Neural cell (in vitro differentiated cells): ENCODE measurements at regions not wholly inside any gene's neighbourhood (a gene's known extent, or its start where the extent isn't known, plus 50 kb on each side); places are given as distances from the start of the nearest gene placed in this dataset.

Source experiments
- H2AFZ ChIP-seq: fragments of 200-600, 300-800 bp; sonication (generic), shearing (Covaris generic); 2 replicates; pipeline ENCODE4 v1.6.0; 2014; ENCODE audit warnings: low read depth, mild to moderate bottlenecking, antibody characterized with exemption, low read length, moderate library complexity
- H3F3A ChIP-seq: fragments of 200-600 bp; shearing (Covaris generic); 2 replicates; pipeline ENCODE4 v1.6.1; 2016; ENCODE audit warnings: mild to moderate bottlenecking, moderate library complexity, mixed read lengths, antibody characterized with exemption, low read length; ENCODE audit not compliant: insufficient read depth, poor library complexity, severe bottlenecking
- H3K27ac ChIP-seq: fragments of 200-600, 300-800 bp; sonication (generic), shearing (Covaris generic); 2 replicates; pipeline ENCODE4 v1.5.1; 2014; ENCODE audit warnings: mild to moderate bottlenecking, low read length, moderate library complexity
- H3K27me3 ChIP-seq: fragments of 300-800, 200-600 bp; sonication (generic), shearing (Covaris generic); 2 replicates; pipeline ENCODE4 v1.6.0; 2014; ENCODE audit warnings: mild to moderate bottlenecking, low read depth, low read length, moderate library complexity; ENCODE audit not compliant: insufficient read depth
- H3K36me3 ChIP-seq: fragments of 300-800, 200-600 bp; sonication (generic), shearing (Covaris generic); 2 replicates; pipeline ENCODE4 v1.5.1; 2014; ENCODE audit warnings: mild to moderate bottlenecking, antibody characterized with exemption, low read length, moderate library complexity; ENCODE audit not compliant: insufficient read depth
- H3K4me2 ChIP-seq: fragments of 300-800, 200-600 bp; sonication (generic), shearing (Covaris generic); 2 replicates; pipeline ENCODE4 v1.6.0; 2014; ENCODE audit warnings: mild to moderate bottlenecking, low read length
- H3K4me3 ChIP-seq: fragments of 300-800, 200-600 bp; sonication (generic), shearing (Covaris generic); 2 replicates; pipeline ENCODE4 v1.5.1; 2014; ENCODE audit warnings: mild to moderate bottlenecking, low read length, moderate library complexity
- H3K79me2 ChIP-seq: fragments of 200-600 bp; shearing (Covaris generic); replicated peaks from 2 replicates; pipeline ENCODE4 v1.6.0; 2014; ENCODE audit warnings: mild to moderate bottlenecking, low read length, moderate library complexity; ENCODE audit not compliant: insufficient read depth
- H3K9ac ChIP-seq: fragments of 300-800, 200-600 bp; sonication (generic), shearing (Covaris generic); 2 replicates; pipeline ENCODE4 v1.6.1; 2016; ENCODE audit warnings: mild to moderate bottlenecking, low read length, mixed read lengths
- H3K9me2 ChIP-seq: fragments of 200-600 bp; shearing (Covaris generic); 2 replicates; pipeline ENCODE4 v1.6.1; 2016; ENCODE audit warnings: mild to moderate bottlenecking, low read length, mixed read lengths; ENCODE audit not compliant: insufficient read depth
- H3K9me3 ChIP-seq: fragments of 200-600, 300-800 bp; sonication (generic), shearing (Covaris generic); 2 replicates; pipeline ENCODE4 v1.6.1; 2016; ENCODE audit warnings: mild to moderate bottlenecking, mixed run types, low read length, moderate library complexity, mixed read lengths
- H4K20me1 ChIP-seq: fragments of 200-600 bp; shearing (Covaris generic); 2 replicates; pipeline ENCODE4 v1.6.1; 2016; ENCODE audit warnings: mild to moderate bottlenecking, mixed run types; ENCODE audit not compliant: insufficient read depth
- CTCF ChIP-seq: fragments of 450-650 bp; IDR thresholded peaks from 2 replicates; pipeline ENCODE4 v1.5.1; 2014; ENCODE audit warnings: antibody characterized with exemption, mild to moderate bottlenecking, moderate library complexity; ENCODE audit not compliant: poor library complexity, severe bottlenecking
- EP300 ChIP-seq: fragments of 450-650 bp; conservative IDR thresholded peaks from 2 replicates; pipeline ENCODE4 v1.6.1; 2014; ENCODE audit warnings: antibody characterized with exemption, mild to moderate bottlenecking, moderate library complexity; ENCODE audit not compliant: poor library complexity, severe bottlenecking
- EZH2 ChIP-seq: fragments of 200-600, 300-800 bp; shearing (Covaris generic), sonication (generic); IDR thresholded peaks from 2 replicates; pipeline ENCODE4 v1.6.1; 2014; ENCODE audit warnings: antibody characterized with exemption, low read length, borderline replicate concordance, mild to moderate bottlenecking; ENCODE audit not compliant: insufficient read depth, poor library complexity, severe bottlenecking
- MXI1 ChIP-seq: fragments of 450-650 bp; conservative IDR thresholded peaks from 2 replicates; pipeline ENCODE4 v1.6.1; 2014; ENCODE audit warnings: antibody characterized with exemption, mild to moderate bottlenecking; ENCODE audit not compliant: poor library complexity, severe bottlenecking
- POLR2AphosphoS5 ChIP-seq: IDR thresholded peaks from 2 replicates; pipeline ENCODE4 v1.6.1; 2012
- RAD21 ChIP-seq: fragments of 450-650 bp; conservative IDR thresholded peaks from 2 replicates; pipeline ENCODE4 v1.6.1; 2014; ENCODE audit warnings: antibody characterized with exemption, mild to moderate bottlenecking, moderate library complexity
- REST ChIP-seq: IDR thresholded peaks from 2 replicates; pipeline ENCODE4 v1.6.1; 2012; ENCODE audit warnings: borderline replicate concordance
- SMC3 ChIP-seq: fragments of 450-650 bp; conservative IDR thresholded peaks from 2 replicates; pipeline ENCODE4 v1.6.1; 2014; ENCODE audit warnings: antibody characterized with exemption, mild to moderate bottlenecking, moderate library complexity; ENCODE audit not compliant: poor library complexity
- TAF1 ChIP-seq: IDR thresholded peaks from 2 replicates; pipeline ENCODE4 v1.6.1; 2012; ENCODE audit warnings: low read depth

GRCh38 chr4:188987011-188987410, 847.8 kb downstream of the TRIML1 start:
- H3K27ac ChIP-seq = no peak overlapping the region
- H3F3A ChIP-seq = no peaks in the 10 kb centered on the region
- H3K4me3 ChIP-seq = no peak overlapping the region
- H3K9me3 ChIP-seq = no peaks in the 10 kb centered on the region
- no peaks in the 10 kb centered on the region for H3K36me3 ChIP-seq
- TF ChIP-seq MXI1 (no peak), CTCF (no peak), REST (no peak), EP300 (no peak), POLR2AphosphoS5 (no peak), SMC3 (no peak), RAD21 (no peak), EZH2 (no peak), TAF1 (no peak)
- no peaks in the 10 kb centered on the region for H3K79me2 ChIP-seq
- H3K4me2 ChIP-seq = no peak overlapping the region
- no peaks in the 10 kb centered on the region for H4K20me1 ChIP-seq
- no peak overlapping the region for H3K9ac ChIP-seq
- no peak overlapping the region for H2AFZ ChIP-seq
- H3K9me2 ChIP-seq = no peaks in the 10 kb centered on the region
- H3K27me3 ChIP-seq = no peaks in the 10 kb centered on the region

- H2AFZ ChIP-seq = no peak overlapping the region
- no peaks in the 10 kb centered on the region for H3K36me3 ChIP-seq
- no peak overlapping the region for H3K27ac ChIP-seq
- H3K9me3 ChIP-seq = no peaks in the 10 kb centered on the region
- H3K9ac ChIP-seq = no peak overlapping the region
- H3F3A ChIP-seq = no peaks in the 10 kb centered on the region
- H3K4me2 ChIP-seq = no peak overlapping the region
- H3K27me3 ChIP-seq = no peaks in the 10 kb centered on the region
- no peak overlapping the region for H3K4me3 ChIP-seq
- no peak for TF ChIP-seq EZH2
- TF ChIP-seq TAF1 = no peak
- TF ChIP-seq POLR2AphosphoS5 = no peak
- TF ChIP-seq EP300 = no peak
- no peak for TF ChIP-seq RAD21
- no peak for TF ChIP-seq SMC3
- TF ChIP-seq REST = no peak
- no peak for TF ChIP-seq CTCF
- no peak for TF ChIP-seq MXI1
- no peaks in the 10 kb centered on the region for H3K79me2 ChIP-seq
- H3K9me2 ChIP-seq = no peaks in the 10 kb centered on the region
- H4K20me1 ChIP-seq = no peaks in the 10 kb centered on the region
Measured at GRCh38 chr4:188988131-188988530, 848.9 kb downstream of the TRIML1 start.
